WERI-Rb-1 (cell line): ENCODE measurements at regions not wholly inside any gene's neighbourhood (a gene's known extent, or its start where the extent isn't known, plus 50 kb on each side); places are given as distances from the start of the nearest gene placed in this dataset.
A peak's percentile ranks its signal among the peaks of the same experiment; 100 is the strongest.

Experiments used
- DNase-seq: peaks from one replicate; pipeline ENCODE4 v3.0.0-alpha.2; 2020
- H3K27ac ChIP-seq: fragments of 250-450 bp; sonication (Bioruptor Pico); 2 replicates; pipeline ENCODE4 v1.5.1; 2020; ENCODE audit warnings: mild to moderate bottlenecking, moderate library complexity
- H3K27me3 ChIP-seq: fragments of 250-450 bp; sonication (Bioruptor Pico); 2 replicates; pipeline ENCODE4 v1.5.1; 2021; ENCODE audit warnings: mild to moderate bottlenecking, low read depth, moderate library complexity; ENCODE audit not compliant: insufficient read depth, severe bottlenecking
- H3K36me3 ChIP-seq: fragments of 250-450 bp; sonication (Bioruptor Pico); 2 replicates; pipeline ENCODE4 v1.5.1; 2020; ENCODE audit warnings: mild to moderate bottlenecking, moderate library complexity
- H3K4me3 ChIP-seq: 2 replicates; pipeline ENCODE4 v1.5.1; 2011; ENCODE audit warnings: low read depth, mild to moderate bottlenecking, control low read depth, low read length
- H3K9me3 ChIP-seq: fragments of 250-450 bp; sonication (Bioruptor Pico); 2 replicates; pipeline ENCODE4 v1.5.1; 2021; ENCODE audit warnings: mild to moderate bottlenecking, moderate library complexity; ENCODE audit not compliant: severe bottlenecking
- CTCF ChIP-seq: IDR thresholded peaks from 2 replicates; pipeline ENCODE4 v1.5.1; 2011; ENCODE audit warnings: low read depth, mild to moderate bottlenecking, control low read depth, inconsistent platforms, low read length

DNA sequence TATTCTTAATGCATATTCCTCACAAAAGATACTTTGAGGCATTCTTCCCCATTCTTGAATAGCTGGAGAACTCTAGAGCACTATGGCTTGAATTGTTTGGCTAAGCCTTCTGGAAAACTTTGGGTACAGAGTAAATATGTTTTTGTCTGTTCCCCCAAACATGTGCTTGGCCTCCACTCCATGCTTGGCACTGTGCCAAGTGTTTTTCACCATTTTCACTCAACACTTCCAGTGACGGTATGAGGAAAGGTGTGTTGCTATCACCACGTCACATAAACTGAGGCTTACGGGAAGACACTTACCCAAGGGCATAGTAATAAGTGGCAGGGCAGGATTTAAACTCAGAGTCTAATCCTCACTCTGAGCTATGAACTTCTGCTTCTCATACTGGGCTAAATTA lies 318.2 kb downstream of the WDR11 start:
- Histone ChIP-seq H3K27ac (no peak overlapping the region), H3K9me3 (peaks cover 3% of the 10 kb centered on the region), H3K36me3 (no peaks in the 10 kb centered on the region), H3K4me3 (no peak overlapping the region), H3K27me3 (no peaks in the 10 kb centered on the region)
- no peak for TF ChIP-seq CTCF
- DNase-seq = no peak

GRCh38 chr10:121171825-121172787 lies 320.9 kb downstream of the WDR11 start:
- Histone ChIP-seq H3K36me3 (no peaks in the 10 kb centered on the region), H3K27me3 (no peaks in the 10 kb centered on the region), H3K4me3 (no peak overlapping the region), H3K9me3 (no peaks in the 10 kb centered on the region), H3K27ac (no peak overlapping the region)
- no peak for DNase-seq
- TF ChIP-seq CTCF = no peak

- Histone ChIP-seq H3K27ac (no peak overlapping the region), H3K27me3 (no peaks in the 10 kb centered on the region), H3K9me3 (no peaks in the 10 kb centered on the region), H3K4me3 (no peak overlapping the region), H3K36me3 (no peaks in the 10 kb centered on the region)
- no peak for DNase-seq
- TF ChIP-seq CTCF = no peak
Observed at GRCh38 chr10:121179006-121179405, 327.8 kb downstream of the WDR11 start.

DNA sequence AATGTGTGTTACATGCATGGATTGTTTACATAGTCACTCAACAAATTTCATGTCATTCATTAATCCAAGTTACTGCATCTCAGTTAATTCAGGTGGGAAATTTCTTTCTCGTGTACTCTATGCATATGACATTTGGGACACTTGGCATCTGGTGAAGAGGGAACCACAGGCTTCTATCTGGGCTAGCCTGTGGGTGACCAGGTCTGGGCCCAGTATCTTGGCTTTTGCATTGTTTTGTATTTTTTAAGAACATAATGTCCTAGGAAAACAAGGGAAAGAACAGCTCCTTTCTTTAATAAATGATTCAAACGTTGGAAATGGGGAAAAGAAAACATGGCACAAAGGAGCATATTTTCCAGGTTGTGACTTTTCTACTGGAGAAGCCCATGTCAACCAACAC lies 331.1 kb downstream of the WDR11 start:
- DNase-seq = no peak
- H3K9me3 ChIP-seq = no peaks in the 10 kb centered on the region
- no peak overlapping the region for H3K4me3 ChIP-seq
- TF ChIP-seq CTCF = no peak
- no peaks in the 10 kb centered on the region for H3K27me3 ChIP-seq
- no peaks in the 10 kb centered on the region for H3K36me3 ChIP-seq
- H3K27ac ChIP-seq = no peak overlapping the region

DNA sequence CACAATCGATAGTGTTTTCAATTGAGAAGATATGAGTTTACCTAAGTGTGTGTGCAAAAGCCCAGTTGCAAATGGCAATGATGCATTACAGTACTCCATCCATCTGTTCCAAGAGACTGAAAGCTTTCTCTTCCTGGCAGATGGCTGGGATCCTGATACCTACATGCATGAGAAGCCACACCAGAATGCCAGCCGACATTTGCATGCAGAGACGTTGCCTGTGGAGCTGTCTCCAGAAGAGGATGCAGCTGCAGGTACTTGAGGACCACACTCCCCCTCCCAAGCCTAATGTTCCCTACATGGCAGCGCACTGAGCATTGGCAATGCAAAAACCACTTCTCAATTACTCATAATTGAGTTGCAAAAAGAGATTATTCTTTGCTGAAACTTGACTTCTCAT lies 332.1 kb downstream of the WDR11 start:
- no peak overlapping the region for H3K4me3 ChIP-seq
- DNase-seq = peak; percentile 73
- H3K27ac ChIP-seq = no peak overlapping the region
- H3K36me3 ChIP-seq = no peaks in the 10 kb centered on the region
- TF ChIP-seq CTCF = no peak
- H3K27me3 ChIP-seq = no peaks in the 10 kb centered on the region
- no peaks in the 10 kb centered on the region for H3K9me3 ChIP-seq
